Stimulated activated CD8-positive, alpha-beta memory T cell treated with anti-CD3 and anti-CD28 coated beads, Interleukin-4, amount 100 ng/mL, for 4 hours (primary cell): ENCODE measurements at regions not wholly inside any gene's neighbourhood (a gene's known extent, or its start where the extent isn't known, plus 50 kb on each side); places are given as distances from the start of the nearest gene placed in this dataset.

Experiments
- DNase-seq, 2 donors: peaks; one replicate each; pipeline ENCODE4 v3.0.0-alpha.2; 2020; ENCODE audit warnings: low read depth in 2 of 2, low spot score in 1 of 2

DNA sequence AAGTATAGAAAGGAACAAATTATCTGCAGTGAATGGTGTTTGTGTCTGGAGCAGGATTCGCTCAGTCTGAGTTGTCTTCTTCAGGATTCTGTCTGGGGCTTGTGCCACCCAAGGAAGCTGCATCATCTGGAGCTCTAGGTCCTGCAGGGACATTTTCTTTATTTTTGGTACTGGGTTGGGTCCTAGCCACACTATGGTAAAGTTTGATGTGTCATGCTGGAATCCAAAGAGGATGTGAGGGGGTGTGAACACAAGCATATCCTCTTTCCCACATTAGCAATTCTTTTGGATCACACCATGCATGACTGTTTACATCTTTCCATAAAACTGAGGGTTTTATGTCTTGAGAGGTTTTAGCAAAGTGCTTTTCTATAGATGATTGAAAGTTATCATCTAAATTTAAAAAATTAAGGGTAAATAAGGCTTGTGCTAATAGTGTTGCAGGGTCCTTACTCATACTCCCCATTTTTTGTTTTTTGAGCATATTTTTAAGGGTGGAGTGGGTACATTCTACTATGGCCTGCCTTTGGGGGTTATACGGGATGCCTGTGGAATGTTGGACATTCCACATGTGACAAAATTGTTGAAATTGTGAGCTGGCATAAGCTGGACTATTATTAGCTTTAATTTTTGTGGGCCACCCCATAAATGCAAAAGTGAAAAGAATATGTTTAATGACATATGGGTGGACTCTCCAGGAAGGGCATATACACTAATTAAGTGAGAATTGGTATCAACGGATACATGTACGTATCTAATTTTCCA is 152.0 kb upstream of the HMCN1 start:
- DNase-seq: no peak

DNA sequence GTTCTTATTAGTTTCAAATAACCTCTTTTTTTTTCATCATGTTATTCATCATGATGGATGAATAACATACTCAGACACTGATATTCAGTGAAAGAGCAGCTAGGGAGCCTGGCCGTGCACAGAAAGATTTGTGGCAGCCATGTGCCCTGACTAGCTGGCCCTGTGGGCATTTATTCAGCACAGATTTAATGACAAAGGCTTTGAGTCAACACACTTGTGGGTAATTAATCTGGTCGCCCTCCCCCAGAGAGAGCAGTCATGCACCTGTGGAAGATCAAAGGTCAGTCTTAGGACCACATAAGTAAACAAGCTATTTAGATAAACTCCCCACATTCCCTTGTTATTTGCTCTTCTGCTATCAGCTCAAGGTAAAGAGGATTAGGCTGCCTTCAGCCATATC is 153.2 kb upstream of the HMCN1 start:
- DNase-seq: no peak

GRCh38 chr1:185578293-185578692 is 155.9 kb upstream of the HMCN1 start:
- no peak for DNase-seq

- no peak for DNase-seq
Measured at GRCh38 chr1:185574139-185574875, 159.9 kb upstream of the HMCN1 start.

GRCh38 chr1:185573677-185574076 is 160.5 kb upstream of the HMCN1 start:
- DNase-seq: no peak

DNA sequence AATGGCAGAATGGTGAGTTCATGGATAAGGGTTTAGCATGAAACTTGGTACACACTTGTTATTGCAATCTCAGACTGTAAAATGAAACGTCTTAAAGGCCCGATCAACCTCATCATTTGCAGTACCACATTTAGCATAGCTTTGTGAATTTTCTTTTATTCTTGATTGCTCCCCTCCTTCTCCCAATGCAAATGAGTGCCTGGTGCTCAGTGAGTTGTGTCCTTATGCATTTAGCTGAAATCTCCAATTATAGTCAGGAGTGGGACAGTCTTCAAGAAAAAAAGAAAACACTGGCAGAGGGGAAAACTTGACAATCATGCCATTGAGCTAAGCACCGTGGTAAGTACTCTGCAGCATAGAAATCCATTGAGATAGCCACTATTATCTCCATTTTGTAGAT is 161.0 kb upstream of the HMCN1 start:
- DNase-seq: no peak

GRCh38 chr1:185570962-185571361 is 163.2 kb upstream of the HMCN1 start:
- no peak for DNase-seq

GRCh38 chr1:185568155-185569123 is 165.8 kb upstream of the HMCN1 start:
- DNase-seq: no peak

- no peak for DNase-seq
Measured at GRCh38 chr1:185567440-185567839, 166.8 kb upstream of the HMCN1 start.

DNA sequence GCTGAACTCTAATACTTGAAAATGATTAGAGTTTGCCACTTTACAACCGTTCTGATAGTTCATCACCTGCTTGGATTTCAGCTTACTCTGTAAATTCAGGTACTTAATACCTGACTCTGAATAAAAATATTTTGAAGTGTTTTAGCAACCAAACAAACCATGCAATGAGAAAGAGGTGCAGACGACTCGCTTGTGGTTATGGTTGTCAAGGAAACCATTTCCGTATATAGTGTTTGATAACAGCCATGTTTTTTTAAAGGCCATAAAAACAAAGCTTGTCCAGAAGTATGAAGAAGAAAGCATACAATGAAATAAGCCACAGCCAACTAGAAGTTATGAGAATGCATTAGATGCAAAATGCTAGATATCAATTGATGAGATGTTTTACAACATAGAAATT is 167.2 kb upstream of the HMCN1 start:
- DNase-seq: peak in 1 of 2 donors; percentile 7

DNA sequence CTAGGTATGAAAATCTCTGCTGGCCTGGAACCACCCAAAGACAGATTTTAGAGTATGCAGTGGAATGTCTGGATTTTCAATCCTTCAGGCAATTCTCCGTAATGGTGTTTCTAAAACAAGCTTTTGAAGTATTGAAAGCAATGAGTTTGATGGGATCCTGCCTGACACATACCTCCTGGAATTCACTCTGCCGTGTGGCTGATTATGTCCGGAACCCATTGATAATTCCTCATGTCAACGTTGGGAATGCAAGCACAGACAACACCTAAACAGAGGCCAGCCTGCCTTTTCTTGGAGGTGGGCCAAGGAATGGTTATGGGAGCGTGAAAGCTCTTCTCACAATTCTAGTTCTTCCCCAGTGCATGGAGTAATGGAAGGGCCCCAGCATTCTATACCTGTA is 168.9 kb upstream of the HMCN1 start:
- DNase-seq: no peak

- no peak for DNase-seq
Measured at GRCh38 chr1:185564816-185565215, 169.4 kb upstream of the HMCN1 start.

- no peak for DNase-seq
Measured at GRCh38 chr1:185562461-185563359, 171.5 kb upstream of the HMCN1 start.

DNA sequence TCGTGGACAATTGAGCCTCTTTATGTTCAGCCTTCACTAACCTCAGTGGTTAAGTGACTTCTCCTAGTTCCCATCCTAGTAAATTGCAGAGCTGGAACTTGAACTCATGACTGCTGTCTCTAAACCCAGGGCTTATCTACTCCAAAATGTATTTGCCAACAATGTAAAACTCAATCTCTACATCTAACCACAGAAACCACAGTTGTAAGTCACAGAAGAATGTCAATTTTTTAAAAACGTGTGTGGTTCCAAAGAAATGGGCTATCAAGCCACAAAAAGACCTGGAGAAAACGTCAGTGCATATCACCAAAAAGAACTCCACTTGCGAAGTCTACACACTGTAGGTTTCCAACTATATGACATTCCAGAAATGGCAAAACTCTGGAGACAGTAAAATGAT is 172.6 kb upstream of the HMCN1 start:
- DNase-seq: no peak

DNA sequence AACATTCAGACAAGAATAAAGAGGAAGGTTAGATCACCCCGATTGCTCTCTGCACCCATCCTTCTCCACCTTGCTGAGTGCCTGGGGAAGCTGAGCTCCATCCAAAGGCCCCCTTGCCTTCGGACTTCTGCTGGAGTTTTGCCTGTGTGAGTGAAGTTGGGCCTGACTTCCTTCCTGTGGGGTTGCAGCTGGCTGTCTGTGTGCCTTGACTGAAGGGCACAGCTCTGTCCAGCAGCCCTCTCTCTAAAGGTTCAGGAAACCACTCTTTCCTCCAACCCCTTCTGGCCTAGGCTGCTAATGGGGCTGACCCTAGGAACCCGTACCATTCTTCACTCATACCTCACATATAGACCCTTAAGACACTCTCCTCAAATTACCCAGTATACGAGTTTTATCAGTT is 173.4 kb upstream of the HMCN1 start:
- DNase-seq: no peak

GRCh38 chr1:185559684-185560331 is 174.4 kb upstream of the HMCN1 start:
- DNase-seq: no peak

DNA sequence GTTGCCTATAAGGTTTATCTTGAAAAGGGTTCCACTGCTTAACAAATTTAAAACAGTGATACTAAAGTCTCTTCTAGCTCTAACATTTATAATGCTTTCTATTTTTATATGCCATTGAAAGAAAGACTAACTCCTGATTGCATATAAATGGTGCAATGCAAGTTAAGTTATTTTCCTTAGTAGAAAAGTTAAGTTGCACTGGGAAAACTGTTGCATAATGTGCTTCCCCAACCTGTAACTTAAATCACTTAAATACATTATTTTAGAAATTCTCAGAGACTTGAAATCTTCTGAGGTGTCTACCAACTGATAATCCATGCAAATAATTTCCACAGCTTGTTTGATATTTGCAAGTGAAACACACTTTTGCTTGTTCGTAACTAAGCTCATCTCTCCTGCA is 175.0 kb upstream of the HMCN1 start:
- no peak for DNase-seq

GRCh38 chr1:185556561-185556960 is 177.6 kb upstream of the HMCN1 start:
- DNase-seq: no peak

GRCh38 chr1:185555743-185556142 is 178.4 kb upstream of the HMCN1 start:
- no peak for DNase-seq

DNA sequence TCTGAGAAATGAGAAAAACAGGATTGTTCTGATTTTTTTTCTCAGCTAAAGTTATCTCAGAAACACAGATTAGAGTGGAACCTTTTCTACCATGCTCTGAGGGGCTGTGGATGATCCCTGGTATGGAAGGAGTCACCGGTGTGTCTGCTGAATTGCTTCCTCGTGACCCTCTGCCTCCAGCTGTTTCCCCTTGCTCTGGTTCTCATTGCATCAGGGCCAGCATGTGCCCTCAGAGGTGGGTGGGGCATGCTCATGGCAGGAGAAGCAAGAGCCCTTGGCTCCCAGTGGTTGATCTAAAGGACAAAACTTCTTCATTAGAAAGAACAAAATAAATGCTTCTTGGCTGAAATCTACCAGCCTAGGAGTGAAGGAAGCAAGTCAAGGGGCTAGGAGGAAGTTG is 183.2 kb upstream of the HMCN1 start:
- DNase-seq: no peak
